GM19463 (cell line): ENCODE measurements at regions not wholly inside any gene's neighbourhood (a gene's known extent, or its start where the extent isn't known, plus 50 kb on each side); places are given as distances from the start of the nearest gene placed in this dataset.
"Not testable (repeated sequence)": the region's sequence is repeated elsewhere in the genome, so short reads cannot be mapped to it uniquely, and the experiment has no call there.

ENCODE experiments used
- ATAC-seq: cut with Tn5 transposase; IDR thresholded peaks from one replicate; pipeline ENCODE4 v1.9.1; 2021; ENCODE audit warnings: mild to moderate bottlenecking, moderate library complexity; ENCODE audit not compliant: unreplicated experiment

DNA sequence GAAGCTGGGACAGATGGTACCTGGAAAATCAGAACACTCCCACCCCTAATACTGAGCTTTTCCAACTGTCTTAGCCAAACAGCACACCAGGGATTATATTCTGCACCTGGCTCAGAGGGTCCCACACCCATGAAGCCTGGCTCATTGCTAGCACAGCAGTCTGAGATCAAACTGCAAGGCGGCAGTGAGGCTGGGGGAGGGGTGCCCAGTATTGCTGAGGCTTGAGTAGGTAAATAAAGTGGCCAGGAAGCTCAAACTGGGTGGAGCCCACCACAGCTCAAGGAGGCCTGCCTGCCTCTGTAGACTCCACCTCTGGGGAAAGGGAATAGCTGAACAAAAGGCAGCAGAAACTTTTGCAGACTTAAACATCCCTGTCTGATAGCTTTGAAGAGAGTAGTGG lies 403.3 kb downstream of the MBD2 start:
- ATAC-seq: not testable (repeated sequence)

DNA sequence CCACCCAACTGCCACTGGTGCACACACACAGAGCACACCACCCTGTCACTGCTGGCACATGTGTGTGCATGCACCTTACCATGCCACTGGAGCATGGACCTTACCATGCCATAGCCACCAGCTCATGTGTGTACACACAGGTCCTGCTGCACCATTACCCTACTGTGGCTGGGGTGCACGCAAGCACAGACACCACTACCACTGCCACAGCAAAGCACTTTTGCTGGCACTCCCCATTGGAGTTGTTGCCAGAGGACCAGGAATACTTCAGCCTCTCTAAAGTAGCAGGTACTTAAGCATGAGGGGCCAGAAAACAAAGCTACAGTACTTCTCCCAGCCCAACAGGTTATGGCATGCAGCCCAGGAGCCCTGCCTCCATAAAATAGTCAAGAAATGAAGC lies 404.8 kb downstream of the MBD2 start:
- ATAC-seq: no peak

DNA sequence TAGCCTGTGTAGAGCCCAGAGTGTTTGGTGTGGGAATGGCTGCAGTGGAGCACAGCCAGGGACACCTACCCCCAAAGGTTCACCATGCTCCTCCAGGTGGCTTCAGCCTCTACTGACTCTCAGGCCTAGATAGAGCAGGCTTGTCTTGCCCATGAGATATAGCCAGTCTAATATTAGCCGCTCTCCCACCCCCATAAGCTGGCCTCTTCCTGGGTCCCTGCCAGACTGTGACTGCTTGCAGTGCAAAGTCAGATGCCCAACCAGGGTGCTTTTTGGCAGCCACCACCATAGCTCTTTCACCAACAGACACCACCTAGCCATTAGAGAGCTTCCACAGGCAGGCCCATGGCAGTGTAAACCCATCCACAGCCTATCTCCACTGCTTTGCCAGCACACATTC lies 405.3 kb downstream of the MBD2 start:
- ATAC-seq: no peak

DNA sequence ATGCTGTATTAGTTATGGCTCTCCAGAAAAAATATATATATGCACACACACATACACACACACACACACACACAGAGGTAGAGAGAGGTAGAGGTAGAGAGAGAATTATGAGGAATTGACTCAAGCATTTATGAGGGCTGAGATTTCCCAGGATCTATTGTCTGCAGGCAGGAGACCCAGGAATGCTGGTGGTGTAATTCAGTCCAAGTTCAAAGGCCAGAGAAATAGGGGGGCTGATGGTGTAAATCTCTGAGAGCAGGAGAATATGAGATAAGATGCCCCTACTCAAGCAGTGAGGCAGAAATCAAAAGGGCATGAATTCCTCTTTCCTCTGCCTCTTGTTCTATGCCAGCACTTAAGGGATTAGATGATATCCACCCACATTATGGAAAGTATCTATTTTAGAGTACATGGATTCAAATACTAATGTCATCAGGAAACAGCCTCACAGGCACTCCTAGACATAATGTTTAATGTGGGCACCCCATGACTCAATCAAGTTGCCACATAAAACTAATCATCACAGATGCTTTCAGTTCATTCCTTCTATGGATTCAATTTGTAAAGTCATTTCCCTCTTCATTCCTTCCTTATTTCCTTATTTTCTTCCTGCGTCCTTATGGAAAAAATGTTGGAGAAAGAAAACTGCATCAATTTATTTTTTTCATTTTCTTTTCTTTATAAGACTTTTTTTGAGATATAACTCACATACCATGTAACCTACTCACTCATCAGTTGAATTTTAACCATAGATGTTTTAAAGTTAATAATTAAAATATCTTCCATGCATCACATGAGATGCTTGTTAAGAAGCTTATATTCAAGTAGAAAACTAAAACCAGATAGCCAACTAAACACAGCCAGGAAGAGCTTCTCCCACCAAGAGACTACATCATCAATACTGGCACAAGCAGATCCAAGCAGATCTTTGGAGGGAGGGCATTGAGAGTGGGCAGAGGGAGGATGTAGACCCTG lies 406.2 kb downstream of the MBD2 start:
- ATAC-seq: no peak

DNA sequence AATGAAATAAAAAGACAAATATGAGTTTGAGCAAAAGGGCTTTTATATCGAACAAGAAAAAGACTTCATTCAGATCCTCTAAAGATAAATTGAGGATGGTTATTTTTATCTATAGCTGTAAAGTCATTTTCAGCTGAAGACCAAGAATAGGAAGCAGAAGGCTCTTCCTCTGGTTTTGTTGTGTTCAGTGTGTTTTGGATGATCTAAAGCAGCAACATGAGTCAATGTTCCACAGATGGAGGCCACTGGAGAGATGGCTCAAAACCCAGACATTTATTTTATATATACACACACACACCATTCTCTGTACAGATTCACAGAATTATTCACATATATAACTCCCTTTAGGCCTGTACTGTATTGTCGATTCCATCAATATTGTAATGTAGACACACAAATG lies 424.3 kb downstream of the MBD2 start:
- ATAC-seq: no peak

DNA sequence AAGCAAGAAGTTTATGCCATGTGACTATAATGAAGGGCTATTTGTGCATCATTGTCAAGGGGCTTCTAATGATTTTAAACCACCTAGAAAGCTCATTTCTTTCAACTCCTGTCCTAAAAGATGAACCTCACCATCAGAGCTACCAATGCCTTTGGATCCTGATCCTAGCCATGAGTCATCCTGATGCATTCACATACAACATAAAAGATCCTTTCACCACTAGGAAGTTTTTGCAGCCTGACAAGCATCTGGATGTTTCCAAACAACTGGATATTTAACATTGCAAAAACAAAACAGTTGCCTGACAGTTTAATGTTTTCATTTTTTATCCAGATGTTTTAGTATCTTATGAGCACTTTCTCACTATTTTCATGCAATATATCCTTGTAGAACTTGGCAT lies 425.3 kb downstream of the MBD2 start:
- no peak for ATAC-seq

DNA sequence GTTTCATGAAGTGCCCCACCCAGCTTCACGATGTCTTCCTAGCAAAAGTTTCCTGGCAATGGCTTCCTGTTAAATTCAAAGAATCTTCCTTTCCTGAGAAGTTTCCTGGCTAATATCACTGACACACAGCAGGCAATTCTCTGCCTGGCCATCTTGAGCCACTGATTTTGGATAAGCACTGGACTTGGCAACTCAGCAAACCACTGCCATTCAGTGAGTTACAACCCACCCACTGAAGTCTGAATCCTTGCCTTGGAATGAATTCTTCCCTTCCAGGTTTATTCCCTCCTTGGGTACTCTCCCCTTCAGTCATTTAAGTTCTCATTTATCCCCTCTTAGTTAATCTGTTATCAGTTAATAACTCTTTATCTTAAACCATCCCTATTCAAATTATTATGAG lies 426.0 kb downstream of the MBD2 start:
- ATAC-seq: no peak

DNA sequence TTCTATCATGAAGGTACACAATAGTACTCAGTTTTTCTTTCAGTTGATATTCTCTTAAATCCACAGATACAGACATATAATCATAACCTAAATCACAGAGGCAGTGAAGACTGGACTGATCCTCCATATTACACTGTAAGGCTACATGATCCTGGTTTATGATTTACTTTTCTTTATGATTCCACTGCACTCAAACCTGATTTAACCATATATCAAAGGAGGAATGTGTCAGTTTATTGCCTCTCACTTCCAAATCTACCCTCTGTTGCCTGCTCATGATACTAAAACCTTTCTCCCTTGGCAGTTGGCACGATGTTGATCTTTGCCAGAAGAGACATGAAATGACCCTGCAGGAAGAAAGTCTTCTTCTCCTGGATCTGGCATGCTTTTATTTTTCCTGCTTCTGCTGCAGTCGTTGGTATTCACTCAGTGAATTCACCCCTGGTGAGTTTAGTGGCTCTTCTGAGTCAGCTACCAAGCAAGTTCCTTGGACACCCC lies 426.4 kb downstream of the MBD2 start:
- no peak for ATAC-seq

DNA sequence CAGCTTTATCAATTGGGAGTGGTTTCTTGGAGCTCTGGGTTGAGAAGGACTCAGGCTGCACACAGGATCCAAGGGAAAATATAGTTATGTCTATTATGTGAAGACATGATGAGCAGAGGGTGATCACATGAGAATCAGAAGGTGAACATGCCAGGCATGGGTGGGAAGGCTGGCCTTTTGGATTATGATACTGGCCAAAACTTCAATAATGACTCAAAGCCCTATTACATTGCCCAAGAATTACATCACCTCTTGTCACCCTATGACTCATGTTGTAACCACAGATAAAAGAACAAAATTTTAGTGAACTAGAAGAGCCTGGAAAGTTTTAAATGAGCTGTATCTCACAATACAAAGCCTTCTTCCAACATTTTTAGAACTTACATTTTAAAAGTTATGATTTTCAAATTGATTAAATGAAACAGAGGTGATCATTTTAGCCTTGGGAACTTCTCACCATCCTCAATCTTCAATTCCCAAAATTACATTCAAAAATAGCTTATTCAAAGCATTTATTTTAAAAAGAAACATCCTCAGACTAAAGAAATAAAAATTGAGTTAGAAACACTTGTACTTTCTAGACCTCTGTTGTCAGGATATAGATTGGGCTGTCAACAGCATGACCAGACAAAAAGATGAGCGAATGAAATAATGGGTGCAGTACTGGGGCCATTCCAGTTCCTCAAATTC lies 428.3 kb downstream of the MBD2 start:
- ATAC-seq: peak; percentile 94

DNA sequence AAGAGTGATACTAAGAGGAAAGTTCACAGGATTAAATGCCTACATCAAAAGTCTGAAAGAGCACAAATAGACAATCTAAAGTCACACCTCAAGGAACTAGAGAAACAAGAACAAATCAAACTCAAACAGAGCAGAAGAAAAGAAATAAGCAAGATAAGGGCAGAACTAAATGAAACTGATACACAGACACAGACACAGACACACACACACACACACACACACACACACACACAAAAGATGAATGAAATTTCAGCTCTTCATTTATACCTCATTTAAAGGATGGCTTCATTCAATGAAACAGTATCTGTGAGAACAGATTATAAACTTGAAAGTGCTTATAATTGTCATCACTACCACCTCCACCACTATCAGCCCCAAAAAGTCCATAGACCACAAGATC lies 428.9 kb downstream of the MBD2 start:
- no peak for ATAC-seq

DNA sequence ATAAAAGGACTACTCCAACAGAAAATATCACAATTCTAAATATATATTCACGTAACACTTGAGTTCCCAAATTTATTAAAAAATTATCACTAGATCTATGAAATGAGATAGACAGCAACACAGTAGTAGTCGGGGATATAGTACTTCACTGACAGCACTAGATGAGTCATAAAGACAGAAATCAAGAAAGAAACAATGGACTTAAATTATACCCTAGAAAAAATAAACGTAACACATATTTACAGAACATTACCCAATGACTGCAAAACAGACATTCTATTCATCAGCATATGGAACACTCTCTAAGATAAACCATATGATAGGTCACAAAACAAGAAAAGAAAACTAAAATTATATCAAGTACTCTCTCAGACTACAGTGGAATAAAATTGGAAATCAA lies 429.4 kb downstream of the MBD2 start:
- ATAC-seq: no peak

DNA sequence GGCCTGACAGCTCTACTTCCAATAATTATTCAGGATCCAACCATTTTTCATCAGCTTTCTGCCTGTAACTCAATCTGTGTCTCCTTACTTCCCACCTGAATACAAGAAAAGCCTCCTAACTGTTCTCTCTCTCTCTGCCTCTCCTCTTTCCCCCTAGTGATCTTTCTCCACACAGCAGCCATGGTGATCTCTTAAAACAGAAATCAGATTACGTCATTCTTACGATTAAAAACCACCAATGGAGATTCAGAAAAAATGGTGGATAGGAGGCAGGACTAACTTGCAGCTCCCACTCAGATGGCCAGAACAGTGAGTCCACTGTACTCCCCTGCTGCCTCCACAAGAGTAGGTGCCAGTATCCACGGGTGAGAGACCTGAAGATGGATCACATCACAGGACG lies 431.7 kb downstream of the MBD2 start:
- ATAC-seq: no peak

DNA sequence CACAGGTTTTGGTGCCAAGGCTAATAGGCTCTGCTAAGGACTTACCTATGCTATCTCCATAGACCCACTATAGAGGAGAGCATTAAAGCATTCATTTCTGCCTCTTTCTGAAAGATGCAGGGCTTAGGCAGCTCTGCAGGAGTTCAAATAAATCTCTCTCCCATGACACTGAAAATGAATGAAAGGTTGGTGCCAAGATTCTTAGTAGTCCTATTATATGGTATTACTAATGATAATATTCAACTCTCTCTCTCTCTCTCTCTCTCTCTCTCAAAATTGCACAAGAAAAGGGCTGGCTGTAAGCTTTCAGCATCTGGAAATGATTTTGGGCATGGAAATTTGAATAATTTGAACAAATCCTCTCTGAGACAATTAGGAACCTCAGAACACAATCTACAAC lies 433.7 kb downstream of the MBD2 start:
- no peak for ATAC-seq

DNA sequence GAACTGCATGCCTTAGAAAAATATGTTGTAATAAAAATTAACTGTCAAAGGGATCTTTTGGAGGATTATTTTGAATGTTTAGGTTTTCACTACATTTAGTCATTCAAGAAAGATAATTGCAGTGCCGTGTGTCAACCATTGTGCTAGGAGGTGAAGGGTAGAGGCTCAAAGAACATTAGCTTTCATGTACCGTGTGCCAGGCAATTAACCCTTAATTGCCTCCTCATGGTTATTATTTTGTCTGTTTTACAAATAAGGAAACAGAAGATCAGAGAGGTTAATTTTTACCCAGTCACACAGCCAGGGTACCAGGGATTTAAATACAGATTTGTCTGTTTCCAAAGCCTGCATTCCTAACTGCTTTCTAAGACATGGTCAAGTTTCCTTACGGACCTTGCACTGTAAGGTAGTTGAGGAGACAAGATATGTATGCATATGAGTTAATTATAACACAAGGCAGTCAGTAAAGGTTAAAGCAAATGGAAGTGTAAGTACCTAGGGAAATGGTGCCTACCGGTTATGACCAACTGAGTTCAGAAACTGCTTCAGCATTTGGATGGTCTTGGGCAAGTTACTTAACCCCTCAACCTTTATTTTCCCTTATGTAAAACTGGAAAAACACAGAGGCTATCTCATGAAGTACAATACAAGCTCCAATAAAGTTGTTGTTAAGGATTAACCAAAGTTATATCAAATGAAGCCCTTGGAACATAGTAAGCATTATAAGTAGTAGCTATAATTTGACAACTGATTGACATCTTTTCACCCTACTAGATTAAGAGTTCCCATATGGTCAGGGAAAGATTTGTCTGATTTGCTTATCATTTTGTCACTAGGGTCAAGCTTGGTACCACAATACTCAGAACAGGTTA lies 434.9 kb downstream of the MBD2 start:
- ATAC-seq: no peak

DNA sequence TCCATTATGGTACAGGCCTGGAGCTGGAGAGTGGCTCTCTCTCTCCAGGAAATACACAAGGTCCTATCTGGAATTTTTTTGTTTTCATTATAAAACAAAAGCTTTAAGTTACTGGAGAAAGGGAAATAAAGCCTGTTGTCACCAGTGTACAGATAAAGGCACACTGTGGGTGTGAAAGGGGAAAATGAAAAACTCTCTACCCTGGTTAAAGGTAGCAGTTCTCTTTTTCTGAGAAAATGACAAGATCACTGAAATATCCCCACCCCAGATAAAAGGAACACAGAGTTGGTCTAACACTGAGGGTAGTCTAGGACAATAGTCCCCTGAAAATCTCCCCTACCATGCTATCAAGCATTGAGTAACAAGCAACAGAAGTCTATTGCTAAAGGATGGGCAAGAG lies 438.7 kb downstream of the MBD2 start:
- ATAC-seq: peak; percentile 49

DNA sequence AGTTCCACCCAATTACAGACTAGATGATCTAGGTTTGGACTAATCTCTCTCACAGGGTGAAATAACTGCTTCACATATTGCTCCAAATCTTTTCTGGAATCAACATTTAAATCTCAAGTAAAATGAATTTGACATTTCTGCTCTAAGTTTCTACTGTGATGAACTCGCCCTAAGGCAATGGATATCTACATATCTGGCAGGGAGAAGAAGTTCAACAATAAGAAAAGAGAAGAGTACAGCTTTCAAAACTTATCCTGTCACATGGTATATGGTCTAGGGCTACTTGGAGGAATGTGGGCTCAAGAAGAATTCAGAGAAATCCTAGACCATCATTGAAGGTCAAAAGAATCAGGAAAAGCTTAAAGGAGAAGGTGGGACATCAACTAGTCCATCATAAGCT lies 440.2 kb downstream of the MBD2 start:
- ATAC-seq: no peak

DNA sequence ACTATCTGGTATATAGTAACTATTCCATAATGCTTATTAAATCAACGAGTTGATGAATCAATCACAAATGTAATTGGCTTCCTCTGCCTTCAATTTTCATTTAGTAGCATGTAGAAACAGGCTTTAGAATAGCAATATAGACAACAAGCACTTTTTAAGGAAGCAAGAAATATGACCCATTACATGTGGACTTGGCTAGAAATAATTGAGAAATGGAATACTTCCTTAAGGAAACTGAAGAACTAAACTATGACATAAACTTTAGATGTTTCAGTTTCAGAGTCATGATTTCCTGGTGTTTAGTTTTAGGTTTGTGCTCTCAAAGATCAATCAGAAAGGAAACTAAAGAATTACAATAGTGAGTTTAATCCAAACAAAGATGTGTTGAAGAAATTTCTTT lies 443.8 kb downstream of the MBD2 start:
- ATAC-seq: no peak

DNA sequence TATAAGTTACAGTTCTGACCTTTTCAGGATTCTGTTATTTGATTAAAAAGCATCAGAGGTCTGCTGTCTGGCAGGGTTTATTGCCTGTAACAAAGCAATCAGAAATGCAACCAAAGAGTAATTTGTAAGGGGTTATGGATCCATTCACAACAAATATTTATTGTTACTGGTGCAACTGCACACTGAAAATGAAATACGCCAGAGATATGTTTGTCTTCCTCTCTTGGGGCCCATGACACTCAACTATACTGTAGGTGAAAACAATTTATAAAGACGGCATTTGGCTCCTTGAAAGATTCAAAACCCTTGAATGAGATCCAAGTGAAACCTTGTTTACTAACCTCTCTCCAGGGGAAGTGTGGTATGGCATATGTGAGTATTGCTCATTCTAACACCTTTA lies 452.2 kb downstream of the MBD2 start:
- ATAC-seq: no peak

DNA sequence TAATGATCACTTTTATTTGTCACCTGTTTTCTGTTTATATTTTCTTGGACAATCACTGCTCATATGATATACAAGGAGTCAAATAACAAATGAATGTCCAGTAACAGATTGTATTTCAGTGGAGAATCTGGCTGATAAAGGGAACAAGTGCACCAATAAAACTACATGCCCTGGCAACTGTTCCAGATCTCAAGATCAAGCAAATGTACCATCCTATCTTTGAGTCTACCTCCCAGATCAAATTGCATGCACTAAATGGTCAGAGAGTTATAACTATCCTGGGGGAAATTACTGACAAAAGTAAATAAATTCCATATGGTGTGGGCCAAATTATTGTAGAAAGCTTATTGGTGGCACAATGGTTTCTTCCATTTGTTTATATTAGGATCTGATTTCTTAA lies 452.8 kb downstream of the MBD2 start:
- ATAC-seq: no peak

DNA sequence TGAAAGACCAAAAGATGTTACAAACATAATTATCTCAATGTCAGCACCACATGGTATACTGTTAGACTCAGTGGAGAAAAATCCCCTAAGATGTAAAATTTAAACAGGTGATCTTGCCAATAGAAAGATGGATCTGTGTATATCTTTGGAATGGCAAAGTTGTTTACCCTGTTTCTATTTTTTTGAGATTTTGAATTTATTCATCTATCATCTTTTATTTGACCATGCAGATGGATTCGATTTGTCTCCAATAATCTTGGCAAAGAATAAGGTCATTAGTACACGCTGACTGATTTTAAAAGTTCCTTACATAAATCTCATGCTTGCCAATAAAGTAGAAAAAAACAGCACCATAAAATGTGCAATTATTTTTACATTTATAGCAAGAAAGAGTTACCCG lies 459.3 kb downstream of the MBD2 start:
- ATAC-seq: no peak

DNA sequence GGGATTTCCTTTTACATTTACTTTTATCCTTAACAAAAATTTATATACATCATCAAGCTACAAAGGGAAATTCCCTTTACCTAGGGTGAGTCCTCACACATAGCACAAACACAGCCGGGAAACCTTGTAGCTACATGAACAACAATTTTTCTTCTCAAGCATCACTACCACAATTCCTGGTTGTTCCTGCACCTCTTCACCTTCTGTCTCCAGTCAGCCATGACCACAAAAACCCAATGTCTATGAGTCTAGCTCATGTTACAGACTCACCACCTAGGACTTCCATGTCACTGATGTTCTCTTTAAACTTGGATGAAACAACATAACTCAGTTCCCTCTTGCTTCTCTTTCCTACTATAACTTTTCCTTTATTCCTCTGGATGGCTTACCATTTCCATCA lies 460.4 kb downstream of the MBD2 start:
- ATAC-seq: no peak
